Psoas muscle (tissue), 7 donors: ENCODE measurements at regions not wholly inside any gene's neighbourhood (a gene's known extent, or its start where the extent isn't known, plus 50 kb on each side); places are given as distances from the start of the nearest gene placed in this dataset.

Source experiments
- ATAC-seq, 4 donors: fragments of 200-7000 bp; cut with Tn5 transposase; one replicate each; pipeline ENCODE4 v1.9.1; 2020; ENCODE audit warnings: moderate library complexity in 3 of 4, mild to moderate bottlenecking in 2 of 4
- DNase-seq, 2 donors: peaks; one replicate each; pipeline ENCODE4 v3.0.0-alpha.2; 2020
- H3K27ac ChIP-seq: fragments of 200-600 bp; one replicate; pipeline ENCODE4 v1.8.0; 2022
- H3K27me3 ChIP-seq, 3 donors: fragments of 200-600 bp in 1 of 3; one replicate each; pipeline versions ENCODE4 v1.6.1 to v1.8.0; 2013 to 2022; ENCODE audit warnings: low read length in 2 of 3, mild to moderate bottlenecking in 2 of 3, moderate library complexity in 1 of 3; ENCODE audit not compliant: insufficient read depth in 3 of 3
- H3K36me3 ChIP-seq, 2 donors: fragments of 200-600 bp in 1 of 2; one replicate each; pipeline versions ENCODE4 v1.6.1 to v1.8.0; 2013 to 2022; ENCODE audit warnings: low read depth in 1 of 2, mild to moderate bottlenecking in 1 of 2, moderate library complexity in 1 of 2; ENCODE audit not compliant: insufficient read depth in 1 of 2
- H3K4me1 ChIP-seq: fragments of 200-600 bp; one replicate; pipeline ENCODE4 v1.8.0; 2022
- H3K4me3 ChIP-seq: fragments of 200-600 bp; one replicate; pipeline ENCODE4 v1.8.0; 2022; ENCODE audit warnings: mild to moderate bottlenecking
- H3K9me3 ChIP-seq: fragments of 200-600 bp; one replicate; pipeline ENCODE4 v1.8.0; 2022
- WGBS, 3 donors: extraction: QIAGEN DNeasy Blood & Tissue Kit; methylation state at CpG; one replicate each; pipeline versions ENCODE4 v1.1.6 to v1.1.7; 2013; 5-methylcytosine and 5-hydroxymethylcytosine counted together
- intact Hi-C, 2 donors: fragments of 100-400 bp; cut with DNase I; formaldehyde crosslinking; loops; one replicate each; pipeline versions ENCODE4 v1.11.0 to v1.14.2; 2022
- TF ChIP-seq, protein P1 (sequence below): fragments of 200-600 bp; IDR thresholded peaks from one replicate; pipeline ENCODE4 v1.8.0; 2022; ENCODE audit warnings: antibody characterized with exemption
- donor health status: healthy with polysubstance abuse.
- donor health status: DM: no; HTN: no; CAD: no; lungs with moderate emphysema.
- donor health status: Bipolar disorder and iron deficiency.
- donor health status: healthy.
- donor health status: DM: yes; HTN: yes; CAD: no.
- donor health status: DM: no; HTN: no; CAD: no.
- donor health status: DM: yes; HTN: yes; CAD: no.

DNA sequence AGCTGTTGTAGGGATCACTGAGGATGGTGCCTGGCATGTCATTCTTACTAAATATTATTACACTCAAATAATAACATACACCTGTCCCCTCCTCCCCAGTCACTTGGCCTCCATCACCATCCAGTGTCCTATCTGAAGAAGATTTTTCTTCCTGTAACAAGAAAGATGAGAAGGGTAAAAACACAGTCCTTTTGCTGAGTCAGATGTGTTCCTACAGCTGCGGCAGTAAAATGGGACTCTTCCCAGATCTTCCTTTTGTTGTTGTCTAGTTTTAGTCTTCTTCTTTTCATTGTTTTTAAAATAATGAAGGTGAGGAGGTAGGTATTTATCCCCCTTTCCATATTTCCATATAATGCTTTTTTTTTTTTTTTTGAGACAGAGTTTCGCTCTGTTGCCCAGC, 83.1 kb upstream of the RFLNA start:
- Histone ChIP-seq H3K36me3 (no peaks in the 10 kb centered on the region), H3K27ac (no peak overlapping the region), H3K27me3 (no peaks in the 10 kb centered on the region), H3K4me1 (no peaks in the 10 kb centered on the region), H3K9me3 (no peaks in the 10 kb centered on the region), H3K4me3 (no peak overlapping the region)
- DNase-seq (no peak), ATAC-seq (no peak)
- TF ChIP-seq, protein P1, sequence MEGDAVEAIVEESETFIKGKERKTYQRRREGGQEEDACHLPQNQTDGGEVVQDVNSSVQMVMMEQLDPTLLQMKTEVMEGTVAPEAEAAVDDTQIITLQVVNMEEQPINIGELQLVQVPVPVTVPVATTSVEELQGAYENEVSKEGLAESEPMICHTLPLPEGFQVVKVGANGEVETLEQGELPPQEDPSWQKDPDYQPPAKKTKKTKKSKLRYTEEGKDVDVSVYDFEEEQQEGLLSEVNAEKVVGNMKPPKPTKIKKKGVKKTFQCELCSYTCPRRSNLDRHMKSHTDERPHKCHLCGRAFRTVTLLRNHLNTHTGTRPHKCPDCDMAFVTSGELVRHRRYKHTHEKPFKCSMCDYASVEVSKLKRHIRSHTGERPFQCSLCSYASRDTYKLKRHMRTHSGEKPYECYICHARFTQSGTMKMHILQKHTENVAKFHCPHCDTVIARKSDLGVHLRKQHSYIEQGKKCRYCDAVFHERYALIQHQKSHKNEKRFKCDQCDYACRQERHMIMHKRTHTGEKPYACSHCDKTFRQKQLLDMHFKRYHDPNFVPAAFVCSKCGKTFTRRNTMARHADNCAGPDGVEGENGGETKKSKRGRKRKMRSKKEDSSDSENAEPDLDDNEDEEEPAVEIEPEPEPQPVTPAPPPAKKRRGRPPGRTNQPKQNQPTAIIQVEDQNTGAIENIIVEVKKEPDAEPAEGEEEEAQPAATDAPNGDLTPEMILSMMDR: no peak
- 90 to 99% (median 94%) methylated on average over 2 of the region's 2 CpGs for WGBS, 3 donors
- intact Hi-C loops: no loop called here

DNA sequence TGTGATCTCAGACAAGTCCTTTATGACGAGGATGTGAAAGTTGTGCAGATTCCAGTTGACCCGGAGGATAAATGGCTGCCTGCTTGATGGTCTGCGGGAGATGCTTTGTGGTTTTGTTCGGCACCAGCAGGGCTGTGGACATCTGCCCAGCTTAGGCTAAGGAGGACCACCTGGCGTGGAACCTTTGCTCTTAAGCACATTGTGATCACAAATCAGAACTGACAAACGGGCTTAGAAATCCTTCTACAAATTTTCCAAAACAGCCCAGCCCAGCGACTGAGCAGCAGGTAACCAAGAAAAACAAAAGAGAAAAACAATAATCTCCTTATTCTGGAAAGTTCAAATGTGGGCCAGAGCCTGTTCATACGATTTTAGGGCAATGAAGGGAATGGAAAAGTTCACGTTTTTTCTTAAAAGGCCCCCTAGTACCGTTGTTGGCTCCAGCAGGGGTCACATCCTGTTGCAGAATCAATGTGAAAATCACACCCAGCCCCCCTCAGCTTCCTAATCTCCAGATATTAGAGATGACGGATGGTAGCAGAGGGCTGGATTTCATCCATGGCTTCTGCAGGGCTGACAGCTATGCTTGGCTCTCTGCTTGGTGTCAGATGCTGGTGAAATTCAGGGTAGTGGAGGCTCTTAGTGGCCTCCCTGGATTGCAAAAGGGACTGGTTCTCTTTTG, 81.1 kb upstream of the RFLNA start:
- ATAC-seq: no peak

GRCh38 chr12:124214574-124214973, 80.3 kb upstream of the RFLNA start:
- Histone ChIP-seq H3K4me3 (no peak overlapping the region), H3K9me3 (no peaks in the 10 kb centered on the region), H3K27me3 (no peaks in the 10 kb centered on the region), H3K36me3 (no peaks in the 10 kb centered on the region), H3K4me1 (no peaks in the 10 kb centered on the region), H3K27ac (no peak overlapping the region)
- DNase-seq: no peak
- 96 to 100% (median 97%) methylated on average over 3 of the region's 3 CpGs for WGBS, 3 donors
- TF ChIP-seq, protein P1: no peak
- ATAC-seq: no peak
- intact Hi-C loops: no loop called here

More for the DNA sequence above, 81.1 kb upstream of the RFLNA start:
- no peaks in the 10 kb centered on the region for H3K4me1 ChIP-seq
- H3K36me3 ChIP-seq: no peaks in the 10 kb centered on the region
- TF ChIP-seq, protein P1: no peak
- no peak overlapping the region for H3K27ac ChIP-seq
- H3K27me3 ChIP-seq: no peaks in the 10 kb centered on the region
- H3K4me3 ChIP-seq: no peak overlapping the region
- 48 to 52% (median 51%) methylated on average over 11 of the region's 11 CpGs for WGBS, 3 donors
- no peak for DNase-seq
- H3K9me3 ChIP-seq: no peaks in the 10 kb centered on the region
- intact Hi-C loops: no loop called here

DNA sequence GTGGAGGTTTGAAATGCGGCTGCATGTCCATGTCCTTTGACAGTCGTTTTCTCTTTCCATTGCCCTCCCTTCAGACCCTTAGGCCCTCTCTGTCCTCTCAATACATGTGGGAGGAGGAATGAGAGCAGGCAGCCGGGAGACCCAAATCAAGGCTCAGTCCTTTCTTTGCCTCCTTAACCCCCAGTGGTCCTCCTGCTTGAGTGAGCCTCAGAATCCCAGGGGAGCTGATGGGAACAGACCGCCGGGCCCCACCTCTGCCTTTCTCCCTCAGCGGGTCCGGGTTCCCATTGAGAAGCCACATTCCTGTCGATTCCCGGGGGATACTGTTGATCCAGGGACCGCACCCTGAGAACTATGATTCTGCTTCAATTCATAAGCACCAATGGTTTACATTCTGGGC, 77.9 kb upstream of the RFLNA start:
- 77 to 85% (median 82%) methylated on average over 10 of the region's 10 CpGs for WGBS, 3 donors
- Histone ChIP-seq H3K27me3 (no peaks in the 10 kb centered on the region), H3K27ac (no peak overlapping the region), H3K36me3 (no peaks in the 10 kb centered on the region), H3K4me3 (no peak overlapping the region), H3K9me3 (no peaks in the 10 kb centered on the region), H3K4me1 (no peaks in the 10 kb centered on the region)
- ATAC-seq: no peak
- intact Hi-C loops: no loop called here
- TF ChIP-seq, protein P1: no peak
- no peak for DNase-seq
